IMR-90 (cell line): ENCODE measurements at regions not wholly inside any gene's neighbourhood (a gene's known extent, or its start where the extent isn't known, plus 50 kb on each side); places are given as distances from the start of the nearest gene placed in this dataset.
A peak's percentile ranks its signal among the peaks of the same experiment; 100 is the strongest.

ENCODE experiments used
- ATAC-seq: fragments of 200-7000 bp; cut with Tn5 transposase; 2 replicates; pipeline ENCODE4 v1.9.1; 2020; ENCODE audit warnings: low read depth, mild to moderate bottlenecking, moderate library complexity
- BruUV-seq: library from RNA; stranded (reverse); fragments of 400-500 nt; replicated peaks from 2 replicates; lab custom pipeline; 2021; lab: Mats Ljungman, UMichigan
- CTCF ChIA-PET: fragments of 300-600 bp; formaldehyde crosslinking; extraction: SDS; loops from one replicate; lab custom pipeline; 2021; ENCODE audit warnings: antibody characterized with exemption; lab: Yijun Ruan, JAX
- POLR2A ChIA-PET: fragments of 300-600 bp; sonication (Branson Sonifier 250); formaldehyde crosslinking; loops from one replicate; lab custom pipeline; 2022; ENCODE audit warnings: antibody characterized with exemption; ENCODE audit not compliant: unreplicated experiment; lab: Charles Lee
- DNase-seq: peaks from one replicate; pipeline ENCODE4 v3.0.0; 2013
- H2AFZ ChIP-seq: replicated peaks from 2 replicates; pipeline ENCODE3; 2013; ENCODE audit warnings: low read length, mild to moderate bottlenecking; ENCODE audit not compliant: poor library complexity
- H2AK5ac ChIP-seq: 2 replicates; pipeline ENCODE4 v1.6.1; 2013; ENCODE audit warnings: low read depth, low read length, inconsistent platforms
- H2AK9ac ChIP-seq: replicated peaks from 2 replicates; pipeline ENCODE3; 2013; ENCODE audit warnings: mild to moderate bottlenecking, low read depth, low read length, moderate library complexity; ENCODE audit not compliant: poor library complexity
- H2BK120ac ChIP-seq: 2 replicates; pipeline ENCODE4 v1.6.1; 2013; ENCODE audit warnings: low read depth, low read length, inconsistent platforms
- H2BK15ac ChIP-seq: 3 replicates; pipeline ENCODE4 v1.6.1; 2013; ENCODE audit warnings: low read depth, low read length, inconsistent platforms
- H2BK20ac ChIP-seq: 2 replicates; pipeline ENCODE4 v1.6.1; 2013; ENCODE audit warnings: low read depth, mild to moderate bottlenecking, inconsistent platforms, low read length, moderate library complexity
- H2BK5ac ChIP-seq: 2 replicates; pipeline ENCODE4 v1.6.1; 2013; ENCODE audit warnings: mild to moderate bottlenecking, low read depth, low read length, inconsistent platforms; ENCODE audit not compliant: poor library complexity, severe bottlenecking
- H3K14ac ChIP-seq: replicated peaks from 2 replicates; pipeline ENCODE4 v1.6.1; 2013; ENCODE audit warnings: low read depth, low read length, inconsistent platforms
- H3K18ac ChIP-seq: 2 replicates; pipeline ENCODE4 v1.6.1; 2013; ENCODE audit warnings: low read depth, low read length, control low read depth
- H3K23ac ChIP-seq: 2 replicates; pipeline ENCODE4 v1.6.1; 2013; ENCODE audit warnings: low read depth, low read length, inconsistent platforms
- H3K27ac ChIP-seq: 2 replicates; pipeline ENCODE4 v1.5.1; 2013; ENCODE audit warnings: mild to moderate bottlenecking, control low read depth, low read length; ENCODE audit not compliant: insufficient read depth
- H3K27me3 ChIP-seq: 2 replicates; pipeline ENCODE4 v1.6.1; 2013; ENCODE audit warnings: low read length; ENCODE audit not compliant: control insufficient read depth, insufficient read depth
- H3K36me3 ChIP-seq: 2 replicates; pipeline ENCODE4 v1.6.1; 2013; ENCODE audit warnings: low read length, mixed read lengths; ENCODE audit not compliant: control insufficient read depth, insufficient read depth
- H3K4ac ChIP-seq: 2 replicates; pipeline ENCODE4 v1.6.1; 2013; ENCODE audit warnings: low read depth, low read length, inconsistent platforms
- H3K4me1 ChIP-seq: 2 replicates; pipeline ENCODE4 v1.6.1; 2013; ENCODE audit warnings: low read length, mixed read lengths; ENCODE audit not compliant: control insufficient read depth, insufficient read depth
- H3K4me2 ChIP-seq: 2 replicates; pipeline ENCODE4 v1.6.1; 2013; ENCODE audit warnings: low read depth, mild to moderate bottlenecking, control low read depth, low read length, moderate library complexity
- H3K4me3 ChIP-seq: 2 replicates; pipeline ENCODE4 v1.5.1; 2013; ENCODE audit warnings: low read depth, mild to moderate bottlenecking, control low read depth, low read length, moderate library complexity; ENCODE audit not compliant: insufficient read depth
- H3K56ac ChIP-seq: 2 replicates; pipeline ENCODE4 v1.6.1; 2013; ENCODE audit warnings: low read length, inconsistent platforms; ENCODE audit not compliant: insufficient read depth; ENCODE audit errors: extremely low read depth
- H3K79me1 ChIP-seq, 2 experiments: 2 replicates each; pipeline ENCODE4 v1.6.1; 2013; ENCODE audit warnings: low read length in 2 of 2, inconsistent platforms in 1 of 2, low read depth in 1 of 2
- H3K9ac ChIP-seq: 2 replicates; pipeline ENCODE4 v1.6.1; 2013; ENCODE audit warnings: low read depth, low read length, control low read depth
- H3K9me1 ChIP-seq: 2 replicates; pipeline ENCODE4 v1.6.1; 2013; ENCODE audit warnings: low read length, inconsistent platforms; ENCODE audit not compliant: insufficient read depth
- H3K9me3 ChIP-seq: 2 replicates; pipeline ENCODE4 v1.6.1; 2013; ENCODE audit warnings: low read length; ENCODE audit not compliant: control insufficient read depth, insufficient read depth
- H4K20me1 ChIP-seq: 2 replicates; pipeline ENCODE4 v1.6.1; 2013; ENCODE audit warnings: low read length, inconsistent platforms; ENCODE audit not compliant: insufficient read depth
- H4K5ac ChIP-seq: 2 replicates; pipeline ENCODE4 v1.6.1; 2013; ENCODE audit warnings: mild to moderate bottlenecking, low read depth, low read length, control low read depth
- H4K8ac ChIP-seq, 2 experiments: 2 replicates each; pipeline ENCODE4 v1.6.1; 2013; ENCODE audit warnings: low read depth in 2 of 2, low read length in 2 of 2, control low read depth in 1 of 2, inconsistent platforms in 1 of 2
- H4K91ac ChIP-seq: 2 replicates; pipeline ENCODE4 v1.6.1; 2013; ENCODE audit warnings: low read depth, low read length, inconsistent platforms; ENCODE audit not compliant: insufficient read depth
- BHLHE40 ChIP-seq: fragments of 150-350 bp; IDR thresholded peaks from 2 replicates; pipeline ENCODE4 v1.6.1; 2016; ENCODE audit warnings: mild to moderate bottlenecking, low read depth, low read length
- CEBPB ChIP-seq: IDR thresholded peaks from 2 replicates; pipeline ENCODE4 v1.6.1; 2012; ENCODE audit warnings: low read depth, low read length, improper control_type of control experiment
- CHD1 ChIP-seq: IDR thresholded peaks from 2 replicates; pipeline ENCODE4 v1.6.1; 2012; ENCODE audit warnings: low read depth, low read length, improper control_type of control experiment
- ELK1 ChIP-seq: fragments of 150-350 bp; IDR thresholded peaks from 2 replicates; pipeline ENCODE4 v1.6.1; 2016; ENCODE audit warnings: low read depth, mild to moderate bottlenecking, low read length, moderate library complexity, borderline replicate concordance
- FOS ChIP-seq: fragments of 150-350 bp; IDR thresholded peaks from 2 replicates; pipeline ENCODE4 v1.6.1; 2016; ENCODE audit warnings: low read depth, low read length
- MAZ ChIP-seq: IDR thresholded peaks from 2 replicates; pipeline ENCODE4 v1.6.1; 2012; ENCODE audit warnings: low read depth, mild to moderate bottlenecking, low read length, improper control_type of control experiment, moderate library complexity, borderline replicate concordance
- MXI1 ChIP-seq: IDR thresholded peaks from 2 replicates; pipeline ENCODE4 v1.6.1; 2012; ENCODE audit warnings: low read depth, mild to moderate bottlenecking, low read length, moderate library complexity, borderline replicate concordance
- NFE2L2 ChIP-seq: fragments of 150-350 bp; IDR thresholded peaks from 2 replicates; pipeline ENCODE4 v1.6.1; 2016; ENCODE audit warnings: low read depth, mild to moderate bottlenecking, low read length
- POLR2A ChIP-seq: IDR thresholded peaks from 2 replicates; pipeline ENCODE4 v1.6.1; 2012; ENCODE audit warnings: mild to moderate bottlenecking, low read depth, low read length
- RAD21 ChIP-seq: IDR thresholded peaks from 2 replicates; pipeline ENCODE4 v1.6.1; 2012; ENCODE audit warnings: low read length, improper control_type of control experiment
- RCOR1 ChIP-seq: IDR thresholded peaks from 2 replicates; pipeline ENCODE4 v1.6.1; 2012; ENCODE audit warnings: mild to moderate bottlenecking, low read length, improper control_type of control experiment; ENCODE audit not compliant: insufficient replicate concordance
- RFX5 ChIP-seq: IDR thresholded peaks from 2 replicates; pipeline ENCODE4 v1.8.0; 2012; ENCODE audit warnings: low read depth, mild to moderate bottlenecking, low read length, moderate library complexity
- SMC3 ChIP-seq: fragments of 150-350 bp; IDR thresholded peaks from 2 replicates; pipeline ENCODE4 v1.6.1; 2016; ENCODE audit warnings: low read depth, mild to moderate bottlenecking, antibody characterized with exemption, low read length, moderate library complexity
- USF2 ChIP-seq: fragments of 150-350 bp; IDR thresholded peaks from 2 replicates; pipeline ENCODE4 v1.6.1; 2017; ENCODE audit warnings: mild to moderate bottlenecking, antibody characterized with exemption, low read length, low read depth
- WGBS, 2 experiments: methylation state at CpG; one replicate each; pipeline versions ENCODE4 v1.1.5 to v1.1.7; 2013; ENCODE audit warnings: missing lambda C conversion rate in 2 of 2; ENCODE audit not compliant: insufficient read length in 1 of 2; ENCODE audit errors: extremely low coverage in 2 of 2; 5-methylcytosine and 5-hydroxymethylcytosine counted together
- dilution Hi-C: fragments of 300-500 bp; cut with HindIII; formaldehyde crosslinking; loops from one replicate; pipeline ENCODE4 v1.14.3; 2018; ENCODE audit warnings: low sequenced_read_pairs; ENCODE audit not compliant: unreplicated experiment
- in situ Hi-C: fragments of 300-500 bp; cut with MboI; formaldehyde crosslinking; loops from 3 replicates; pipeline ENCODE4 v1.14.3; 2019; ENCODE audit warnings: low sequenced_read_pairs, inconsistent platforms, mixed read lengths
- intact Hi-C: fragments of 100-400 bp; cut with micrococcal nuclease; formaldehyde crosslinking; loops from 2 replicates; pipeline ENCODE4 v1.10.0; 2022
- TF ChIP-seq, protein P1 (sequence below): conservative IDR thresholded peaks from 2 replicates; pipeline ENCODE4 v1.5.1; 2012; ENCODE audit warnings: mild to moderate bottlenecking, low read depth, low read length, improper control_type of control experiment

- H2BK5ac ChIP-seq = no peak overlapping the region
- DNase-seq = no peak
- H3K79me1 ChIP-seq = no peaks in the 10 kb centered on the region
- no peak overlapping the region for H3K27ac ChIP-seq
- H3K23ac ChIP-seq = no peak overlapping the region
- WGBS, 2 experiments = no CpG with 5 or more reads among the region's 2 CpGs
- no peak overlapping the region for H3K9ac ChIP-seq
- ChIA-PET CTCF (no interaction called here), POLR2A (no interaction called here)
- no peak overlapping the region for H3K14ac ChIP-seq
- no peak overlapping the region for H2BK20ac ChIP-seq
- intact Hi-C loops (no loop called here), dilution Hi-C loops (no loop called here), in situ Hi-C loops (no loop called here)
- H2AFZ ChIP-seq = no peak overlapping the region
- no peaks in the 10 kb centered on the region for H4K20me1 ChIP-seq
- H3K4me1 ChIP-seq = peaks cover 2% of the 10 kb centered on the region; the same call in 1 of the 2 replicates
- H4K5ac ChIP-seq = no peak overlapping the region
- no peak overlapping the region for H2AK5ac ChIP-seq
- H3K4me2 ChIP-seq = peak overlapping the region; percentile 53; the same call in 1 of the 2 replicates
- H4K8ac ChIP-seq = no peak overlapping the region
- H3K4ac ChIP-seq = no peak overlapping the region
- no peak overlapping the region for H2BK15ac ChIP-seq
- TF ChIP-seq CEBPB (no peak), USF2 (no peak), RFX5 (no peak), ELK1 (no peak), FOS (no peak), MXI1 (no peak), MAZ (no peak), RAD21 (no peak), BHLHE40 (no peak), CHD1 (no peak), SMC3 (no peak), RCOR1 (no peak), NFE2L2 (no peak), POLR2A (no peak)
- TF ChIP-seq, protein P1, sequence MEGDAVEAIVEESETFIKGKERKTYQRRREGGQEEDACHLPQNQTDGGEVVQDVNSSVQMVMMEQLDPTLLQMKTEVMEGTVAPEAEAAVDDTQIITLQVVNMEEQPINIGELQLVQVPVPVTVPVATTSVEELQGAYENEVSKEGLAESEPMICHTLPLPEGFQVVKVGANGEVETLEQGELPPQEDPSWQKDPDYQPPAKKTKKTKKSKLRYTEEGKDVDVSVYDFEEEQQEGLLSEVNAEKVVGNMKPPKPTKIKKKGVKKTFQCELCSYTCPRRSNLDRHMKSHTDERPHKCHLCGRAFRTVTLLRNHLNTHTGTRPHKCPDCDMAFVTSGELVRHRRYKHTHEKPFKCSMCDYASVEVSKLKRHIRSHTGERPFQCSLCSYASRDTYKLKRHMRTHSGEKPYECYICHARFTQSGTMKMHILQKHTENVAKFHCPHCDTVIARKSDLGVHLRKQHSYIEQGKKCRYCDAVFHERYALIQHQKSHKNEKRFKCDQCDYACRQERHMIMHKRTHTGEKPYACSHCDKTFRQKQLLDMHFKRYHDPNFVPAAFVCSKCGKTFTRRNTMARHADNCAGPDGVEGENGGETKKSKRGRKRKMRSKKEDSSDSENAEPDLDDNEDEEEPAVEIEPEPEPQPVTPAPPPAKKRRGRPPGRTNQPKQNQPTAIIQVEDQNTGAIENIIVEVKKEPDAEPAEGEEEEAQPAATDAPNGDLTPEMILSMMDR = no peak
- H3K4me3 ChIP-seq = no peak overlapping the region
- H2BK120ac ChIP-seq = no peak overlapping the region
- no peak overlapping the region for H2AK9ac ChIP-seq
- no peak overlapping the region for H4K91ac ChIP-seq
- no peak for ATAC-seq
- H3K9me3 ChIP-seq = no peaks in the 10 kb centered on the region
- no peaks in the 10 kb centered on the region for H3K36me3 ChIP-seq
- no TSS peak for BruUV-seq
- H3K9me1 ChIP-seq = peaks cover 3% of the 10 kb centered on the region; the same call in 1 of the 2 replicates
- H3K56ac ChIP-seq = no peak overlapping the region
- H3K27me3 ChIP-seq = no peaks in the 10 kb centered on the region
- H3K18ac ChIP-seq = no peak overlapping the region
Observed at GRCh38 chr7:84674236-84674913, 479.8 kb upstream of the SEMA3A start.
